M059J (cell line): ENCODE measurements at regions not wholly inside any gene's neighbourhood (a gene's known extent, or its start where the extent isn't known, plus 50 kb on each side); places are given as distances from the start of the nearest gene placed in this dataset.
"Not testable (repeated sequence)": the region's sequence is repeated elsewhere in the genome, so short reads cannot be mapped to it uniquely, and the experiment has no call there.

Experiments
- DNase-seq: peaks from one replicate; pipeline ENCODE4 v3.0.0-alpha.2; 2012; ENCODE audit warnings: low read depth

GRCh38 chr1:55879346-55879745 lies 664.2 kb upstream of the USP24 start:
- no peak for DNase-seq

- peak; percentile 67 for DNase-seq
Measured at GRCh38 chr1:55877437-55878232, 662.5 kb upstream of the USP24 start.

GRCh38 chr1:55876276-55877060 lies 661.3 kb upstream of the USP24 start:
- peak; percentile 18 for DNase-seq

GRCh38 chr1:55870106-55870505 lies 654.9 kb upstream of the USP24 start:
- DNase-seq, result peak; percentile 34

- peak; percentile 83 for DNase-seq
Measured at GRCh38 chr1:55869065-55869464, 653.9 kb upstream of the USP24 start.

- peak; percentile 85 for DNase-seq
Measured at GRCh38 chr1:55868026-55868425, 652.9 kb upstream of the USP24 start.

GRCh38 chr1:55867304-55867843 lies 652.2 kb upstream of the USP24 start:
- DNase-seq, result no peak

GRCh38 chr1:55865778-55866177 lies 650.6 kb upstream of the USP24 start:
- not testable (repeated sequence) for DNase-seq

GRCh38 chr1:55864251-55864650 lies 649.1 kb upstream of the USP24 start:
- no peak for DNase-seq

GRCh38 chr1:55861676-55862340 lies 646.6 kb upstream of the USP24 start:
- DNase-seq, result no peak

- DNase-seq, result no peak
Measured at GRCh38 chr1:55860798-55861519, 645.8 kb upstream of the USP24 start.

- DNase-seq, result no peak
Measured at GRCh38 chr1:55860326-55860725, 645.2 kb upstream of the USP24 start.

GRCh38 chr1:55854911-55855310 lies 639.7 kb upstream of the USP24 start:
- peak; percentile 43 for DNase-seq

- DNase-seq, result peak; percentile 28
Measured at GRCh38 chr1:55848906-55849305, 633.7 kb upstream of the USP24 start.

- no peak for DNase-seq
Measured at GRCh38 chr1:55846051-55846450, 630.9 kb upstream of the USP24 start.

- no peak for DNase-seq
Measured at GRCh38 chr1:55844322-55844721, 629.2 kb upstream of the USP24 start.

GRCh38 chr1:55839626-55840025 lies 624.5 kb upstream of the USP24 start:
- no peak for DNase-seq

GRCh38 chr1:55839221-55839620 lies 624.1 kb upstream of the USP24 start:
- no peak for DNase-seq

- DNase-seq, result peak; percentile 57
Measured at GRCh38 chr1:55836086-55836485, 620.9 kb upstream of the USP24 start.

GRCh38 chr1:55833529-55834091 lies 618.4 kb upstream of the USP24 start:
- peak; percentile 87 for DNase-seq

- no peak for DNase-seq
Measured at GRCh38 chr1:55831759-55832158, 616.6 kb upstream of the USP24 start.
